ENCODE measurements at regions not wholly inside any gene's neighbourhood (a gene's known extent, or its start where the extent isn't known, plus 50 kb on each side); places are given as distances from the start of the nearest gene placed in this dataset.
"Not testable (repeated sequence)": the region's sequence is repeated elsewhere in the genome, so short reads cannot be mapped to it uniquely, and the experiment has no call there.

- peak overlapping the region in 1 of 2 experiments; percentile 47; a peak in 2 of 4 replicates for H3K4me3 ChIP-seq (ENCODE audit: low read depth in 1 of 2, low read length in 2 of 2)
- H4K20me1 ChIP-seq (ENCODE audit: insufficient read depth, low read length) = no peaks in the 10 kb centered on the region
- peak overlapping the region; percentile 59 for H3K4me2 ChIP-seq (ENCODE audit: insufficient read depth, low read length)
- H3K9me3 ChIP-seq (ENCODE audit: insufficient read depth, low read length, severe bottlenecking) = no peaks in the 10 kb centered on the region
- no peaks in the 10 kb centered on the region for H3K36me3 ChIP-seq (ENCODE audit: insufficient read depth, low read length)
- H3K27me3 ChIP-seq (ENCODE audit: insufficient read depth, low read length, poor library complexity) = no peaks in the 10 kb centered on the region
- ATAC-seq (ENCODE audit: insufficient read depth, low read depth) (peak; percentile 92), DNase-seq (peak; percentile 21)
- H3K79me2 ChIP-seq (ENCODE audit: insufficient read depth, low read length) = no peaks in the 10 kb centered on the region
- H3K27ac ChIP-seq (ENCODE audit: low read length) = no peak overlapping the region
- no peak overlapping the region for H3K9ac ChIP-seq (ENCODE audit: low read depth, low read length)
- peaks cover 14% of the 10 kb centered on the region for H3K4me1 ChIP-seq (ENCODE audit: insufficient read depth, low read length)
- H2AFZ ChIP-seq (ENCODE audit: low read depth, low read length) = peak overlapping the region; percentile 69
- TF ChIP-seq CTCF (IDR thresholded peaks at IDR 0.05; ENCODE audit: borderline replicate concordance, extremely low read depth, low read length, poor library complexity, severe bottlenecking) (no peak), EZH2 (IDR thresholded peaks at IDR 0.05; ENCODE audit: borderline replicate concordance, low read depth, low read length, severe bottlenecking) (no peak)
Measured at GRCh38 chr3:3296979-3297381, 117.5 kb upstream of the CRBN start.

- Histone ChIP-seq H3K27me3 (ENCODE audit: insufficient read depth, low read length, poor library complexity) (no peaks in the 10 kb centered on the region), H3K79me2 (ENCODE audit: insufficient read depth, low read length) (no peaks in the 10 kb centered on the region), H3K4me2 (ENCODE audit: insufficient read depth, low read length) (no peak overlapping the region), H3K9me3 (ENCODE audit: insufficient read depth, low read length, severe bottlenecking) (no peaks in the 10 kb centered on the region), H3K4me1 (ENCODE audit: insufficient read depth, low read length) (peaks cover 14% of the 10 kb centered on the region), H4K20me1 (ENCODE audit: insufficient read depth, low read length) (no peaks in the 10 kb centered on the region), H3K27ac (ENCODE audit: low read length) (no peak overlapping the region), H2AFZ (ENCODE audit: low read depth, low read length) (no peak overlapping the region), H3K4me3 (ENCODE audit: low read depth in 1 of 2, low read length in 2 of 2) (no peak overlapping the region), H3K9ac (ENCODE audit: low read depth, low read length) (no peak overlapping the region), H3K36me3 (ENCODE audit: insufficient read depth, low read length) (no peaks in the 10 kb centered on the region)
- DNase-seq (no peak), ATAC-seq (ENCODE audit: insufficient read depth, low read depth) (no peak)
- TF ChIP-seq CTCF (IDR thresholded peaks at IDR 0.05; ENCODE audit: borderline replicate concordance, extremely low read depth, low read length, poor library complexity, severe bottlenecking) = no peak
- no peak for TF ChIP-seq EZH2 (IDR thresholded peaks at IDR 0.05; ENCODE audit: borderline replicate concordance, low read depth, low read length, severe bottlenecking)
Measured at GRCh38 chr3:3295586-3295985, 116.1 kb upstream of the CRBN start.

GRCh38 chr3:3291756-3292283 is 112.3 kb upstream of the CRBN start:
- H3K4me1 ChIP-seq (ENCODE audit: insufficient read depth, low read length); DNase-seq; H3K79me2 ChIP-seq (ENCODE audit: insufficient read depth, low read length); ATAC-seq (ENCODE audit: insufficient read depth, low read depth); H3K36me3 ChIP-seq (ENCODE audit: insufficient read depth, low read length); H3K4me3 ChIP-seq (ENCODE audit: low read depth in 1 of 2, low read length in 2 of 2); H3K4me2 ChIP-seq (ENCODE audit: insufficient read depth, low read length); H3K9ac ChIP-seq (ENCODE audit: low read depth, low read length); H3K27me3 ChIP-seq (ENCODE audit: insufficient read depth, low read length, poor library complexity); H2AFZ ChIP-seq (ENCODE audit: low read depth, low read length); H4K20me1 ChIP-seq (ENCODE audit: insufficient read depth, low read length); H3K27ac ChIP-seq (ENCODE audit: low read length); H3K9me3 ChIP-seq (ENCODE audit: insufficient read depth, low read length, severe bottlenecking): not testable (repeated sequence)

- Histone ChIP-seq H3K4me1 (ENCODE audit: insufficient read depth, low read length) (no peaks in the 10 kb centered on the region), H3K4me3 (ENCODE audit: low read depth in 1 of 2, low read length in 2 of 2) (no peak overlapping the region), H3K9me3 (ENCODE audit: insufficient read depth, low read length, severe bottlenecking) (no peaks in the 10 kb centered on the region), H2AFZ (ENCODE audit: low read depth, low read length) (no peak overlapping the region), H4K20me1 (ENCODE audit: insufficient read depth, low read length) (no peaks in the 10 kb centered on the region), H3K27ac (ENCODE audit: low read length) (no peak overlapping the region), H3K27me3 (ENCODE audit: insufficient read depth, low read length, poor library complexity) (no peaks in the 10 kb centered on the region), H3K79me2 (ENCODE audit: insufficient read depth, low read length) (no peaks in the 10 kb centered on the region), H3K9ac (ENCODE audit: low read depth, low read length) (no peak overlapping the region), H3K36me3 (ENCODE audit: insufficient read depth, low read length) (no peaks in the 10 kb centered on the region), H3K4me2 (ENCODE audit: insufficient read depth, low read length) (no peak overlapping the region)
- no peak for ATAC-seq (ENCODE audit: insufficient read depth, low read depth)
- DNase-seq = no peak
- TF ChIP-seq CTCF (IDR thresholded peaks at IDR 0.05; ENCODE audit: borderline replicate concordance, extremely low read depth, low read length, poor library complexity, severe bottlenecking) (no peak), EZH2 (IDR thresholded peaks at IDR 0.05; ENCODE audit: borderline replicate concordance, low read depth, low read length, severe bottlenecking) (no peak)
Measured at GRCh38 chr3:3288255-3288654, 108.8 kb upstream of the CRBN start.
